Stimulated activated CD4-positive, alpha-beta T cell treated with anti-CD3 and anti-CD28 coated beads, Interleukin-15, amount 100 ng/mL, for 1 hour (primary cell): ENCODE measurements at regions not wholly inside any gene's neighbourhood (a gene's known extent, or its start where the extent isn't known, plus 50 kb on each side); places are given as distances from the start of the nearest gene placed in this dataset.

Experiments used
- DNase-seq, 2 donors: peaks; one replicate each; pipeline ENCODE4 v3.0.0-alpha.2; 2020; ENCODE audit warnings: low read depth in 1 of 2, low spot score in 1 of 2

GRCh38 chr3:72130565-72130964, 345.6 kb upstream of the PROK2 start:
- DNase-seq, result no peak

- DNase-seq, result no peak
Measured at GRCh38 chr3:72129501-72130094, 344.6 kb upstream of the PROK2 start.

- DNase-seq, result no peak
Measured at GRCh38 chr3:72128921-72129320, 344.0 kb upstream of the PROK2 start.

- no peak for DNase-seq
Measured at GRCh38 chr3:72127844-72128243, 342.9 kb upstream of the PROK2 start.

GRCh38 chr3:72127224-72127612, 342.3 kb upstream of the PROK2 start:
- no peak for DNase-seq

- no peak for DNase-seq
Measured at GRCh38 chr3:72126441-72127223, 341.7 kb upstream of the PROK2 start.

GRCh38 chr3:72123908-72124441, 339.0 kb upstream of the PROK2 start:
- DNase-seq, result no peak

- DNase-seq, result no peak
Measured at GRCh38 chr3:72120806-72121778, 336.1 kb upstream of the PROK2 start.

- no peak for DNase-seq
Measured at GRCh38 chr3:72120039-72120438, 335.1 kb upstream of the PROK2 start.

- no peak for DNase-seq
Measured at GRCh38 chr3:72118628-72119027, 333.7 kb upstream of the PROK2 start.

GRCh38 chr3:72116226-72116625, 331.3 kb upstream of the PROK2 start:
- DNase-seq, result no peak

GRCh38 chr3:72115307-72115706, 330.4 kb upstream of the PROK2 start:
- no peak for DNase-seq

GRCh38 chr3:72114773-72115172, 329.8 kb upstream of the PROK2 start:
- no peak for DNase-seq

- DNase-seq, result no peak
Measured at GRCh38 chr3:72113964-72114363, 329.0 kb upstream of the PROK2 start.

GRCh38 chr3:72113564-72113963, 328.6 kb upstream of the PROK2 start:
- no peak for DNase-seq

GRCh38 chr3:72112435-72112834, 327.5 kb upstream of the PROK2 start:
- DNase-seq, result no peak

- no peak for DNase-seq
Measured at GRCh38 chr3:72111265-72112205, 326.6 kb upstream of the PROK2 start.

GRCh38 chr3:72109327-72110259, 324.6 kb upstream of the PROK2 start:
- DNase-seq, result no peak

- DNase-seq, result no peak
Measured at GRCh38 chr3:72105306-72105705, 320.4 kb upstream of the PROK2 start.
